Raji (cell line): ENCODE measurements at regions not wholly inside any gene's neighbourhood (a gene's known extent, or its start where the extent isn't known, plus 50 kb on each side); places are given as distances from the start of the nearest gene placed in this dataset.

Experiments
- POLR2A ChIP-seq: IDR thresholded peaks from 2 replicates; pipeline ENCODE4 v1.6.1; 2011; ENCODE audit warnings: low read depth, low read length, control low read depth; ENCODE audit not compliant: insufficient read depth

- no peak for TF ChIP-seq POLR2A
Measured at GRCh38 chr5:68460147-68460798, 244.7 kb downstream of the PIK3R1 start.

- TF ChIP-seq POLR2A: no peak
Measured at GRCh38 chr5:68463606-68464005, 248.1 kb downstream of the PIK3R1 start.

- TF ChIP-seq POLR2A: no peak
Measured at GRCh38 chr5:68464424-68464823, 248.9 kb downstream of the PIK3R1 start.

GRCh38 chr5:68465133-68465532 is 249.6 kb downstream of the PIK3R1 start:
- no peak for TF ChIP-seq POLR2A

- TF ChIP-seq POLR2A: no peak
Measured at GRCh38 chr5:68465934-68466551, 250.5 kb downstream of the PIK3R1 start.

- TF ChIP-seq POLR2A: no peak
Measured at GRCh38 chr5:68467208-68467607, 251.7 kb downstream of the PIK3R1 start.

- no peak for TF ChIP-seq POLR2A
Measured at GRCh38 chr5:68467794-68468193, 252.2 kb downstream of the PIK3R1 start.

GRCh38 chr5:68468322-68468721 is 252.8 kb downstream of the PIK3R1 start:
- TF ChIP-seq POLR2A: no peak

- TF ChIP-seq POLR2A: no peak
Measured at GRCh38 chr5:68475476-68475983, 260.0 kb downstream of the PIK3R1 start.

- no peak for TF ChIP-seq POLR2A
Measured at GRCh38 chr5:68476854-68477253, 261.3 kb downstream of the PIK3R1 start.

GRCh38 chr5:68478301-68479095 is 262.9 kb downstream of the PIK3R1 start:
- no peak for TF ChIP-seq POLR2A

GRCh38 chr5:68479524-68479923 is 264.0 kb downstream of the PIK3R1 start:
- TF ChIP-seq POLR2A: no peak

- no peak for TF ChIP-seq POLR2A
Measured at GRCh38 chr5:68480335-68480940, 264.9 kb downstream of the PIK3R1 start.

GRCh38 chr5:68482199-68482598 is 266.6 kb downstream of the PIK3R1 start:
- TF ChIP-seq POLR2A: no peak

GRCh38 chr5:68484307-68485068 is 268.9 kb downstream of the PIK3R1 start:
- no peak for TF ChIP-seq POLR2A
